ENCODE measurements at regions not wholly inside any gene's neighbourhood (a gene's known extent, or its start where the extent isn't known, plus 50 kb on each side); places are given as distances from the start of the nearest gene placed in this dataset.

DNA sequence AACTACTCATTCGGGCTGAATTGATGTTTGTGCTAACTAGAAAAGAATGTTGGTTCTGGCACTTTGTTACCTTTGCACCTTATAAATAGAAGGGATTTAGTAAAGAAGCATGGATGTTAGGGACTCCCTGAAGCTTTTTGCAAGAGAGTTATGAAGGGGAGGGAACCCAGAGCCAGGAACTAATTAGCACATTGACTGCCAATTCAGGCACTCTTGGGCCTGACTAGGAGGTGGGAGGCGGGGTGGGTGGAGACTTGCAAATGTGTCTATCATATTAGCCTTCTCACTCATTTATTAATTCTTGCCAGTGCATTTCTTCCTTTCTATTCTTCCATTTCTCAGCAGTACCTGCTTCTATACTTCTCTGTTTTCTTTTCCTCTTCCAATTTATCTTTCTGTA lies 1022.4 kb downstream of the TMEM182 start:
- Histone ChIP-seq H3K27ac (no peak overlapping the region), H3K27me3 (no peaks in the 10 kb centered on the region), H3K4me1 (peaks cover 0 to 11% (median 0%) of the 10 kb centered on the region in 4 donors), H3K4me3 (no peak overlapping the region), H3K9me3 (no peaks in the 10 kb centered on the region), H3K36me3 (no peaks in the 10 kb centered on the region)
- no peak for DNase-seq (ENCODE audit: low spot score in 2 of 2)
- WGBS, 2 donors, result 45 to 46% methylated on average over 2 of the region's 2 CpGs
- no peak for TF ChIP-seq EP300 (IDR thresholded peaks at IDR 0.05)
- TF ChIP-seq POLR2A (IDR thresholded peaks at IDR 0.05), result no peak
- TF ChIP-seq, protein P1, sequence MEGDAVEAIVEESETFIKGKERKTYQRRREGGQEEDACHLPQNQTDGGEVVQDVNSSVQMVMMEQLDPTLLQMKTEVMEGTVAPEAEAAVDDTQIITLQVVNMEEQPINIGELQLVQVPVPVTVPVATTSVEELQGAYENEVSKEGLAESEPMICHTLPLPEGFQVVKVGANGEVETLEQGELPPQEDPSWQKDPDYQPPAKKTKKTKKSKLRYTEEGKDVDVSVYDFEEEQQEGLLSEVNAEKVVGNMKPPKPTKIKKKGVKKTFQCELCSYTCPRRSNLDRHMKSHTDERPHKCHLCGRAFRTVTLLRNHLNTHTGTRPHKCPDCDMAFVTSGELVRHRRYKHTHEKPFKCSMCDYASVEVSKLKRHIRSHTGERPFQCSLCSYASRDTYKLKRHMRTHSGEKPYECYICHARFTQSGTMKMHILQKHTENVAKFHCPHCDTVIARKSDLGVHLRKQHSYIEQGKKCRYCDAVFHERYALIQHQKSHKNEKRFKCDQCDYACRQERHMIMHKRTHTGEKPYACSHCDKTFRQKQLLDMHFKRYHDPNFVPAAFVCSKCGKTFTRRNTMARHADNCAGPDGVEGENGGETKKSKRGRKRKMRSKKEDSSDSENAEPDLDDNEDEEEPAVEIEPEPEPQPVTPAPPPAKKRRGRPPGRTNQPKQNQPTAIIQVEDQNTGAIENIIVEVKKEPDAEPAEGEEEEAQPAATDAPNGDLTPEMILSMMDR (IDR thresholded peaks at IDR 0.05), result no peak

DNA sequence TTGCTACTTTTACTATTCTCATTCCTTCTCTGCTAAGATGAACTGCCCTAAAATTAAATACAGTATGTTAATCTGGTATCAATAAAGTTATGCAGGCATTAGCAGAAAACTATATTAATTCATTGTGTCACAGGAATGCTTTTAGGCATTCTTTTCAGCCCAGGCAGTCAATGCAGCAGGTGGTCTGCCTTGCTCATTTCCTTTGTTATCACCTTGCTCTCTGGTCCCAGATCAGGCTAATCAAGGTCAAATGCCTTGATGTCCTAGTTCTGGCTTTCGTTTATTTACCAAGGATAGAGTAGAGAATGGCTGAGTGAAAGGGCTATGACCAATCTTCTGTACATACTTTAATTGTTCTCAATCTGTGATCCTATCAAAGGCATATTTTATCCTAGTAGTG lies 1023.6 kb downstream of the TMEM182 start:
- peaks cover 0 to 18% (median 0%) of the 10 kb centered on the region in 4 donors for H3K4me1 ChIP-seq
- no peak for TF ChIP-seq POLR2A (IDR thresholded peaks at IDR 0.05)
- no peak for TF ChIP-seq EP300 (IDR thresholded peaks at IDR 0.05)
- TF ChIP-seq, protein P1 (IDR thresholded peaks at IDR 0.05), result no peak
- 27 to 52% methylated on average over 1 of the region's 1 CpG for WGBS, 2 donors

GRCh38 chr2:103785956-103786355 lies 1024.1 kb downstream of the TMEM182 start:
- H3K9me3 ChIP-seq, result no peaks in the 10 kb centered on the region
- no peaks in the 10 kb centered on the region for H3K27me3 ChIP-seq
- H3K36me3 ChIP-seq, result no peaks in the 10 kb centered on the region
- H3K4me1 ChIP-seq, result peaks cover 0 to 18% (median 0%) of the 10 kb centered on the region in 4 donors
- H3K4me3 ChIP-seq, result no peak overlapping the region
- TF ChIP-seq POLR2A (IDR thresholded peaks at IDR 0.05) (no peak), EP300 (IDR thresholded peaks at IDR 0.05) (no peak)
- TF ChIP-seq, protein P1 (IDR thresholded peaks at IDR 0.05), result no peak
- no peak for DNase-seq (ENCODE audit: low spot score in 2 of 2)
- no peak overlapping the region for H3K27ac ChIP-seq

More for the DNA sequence above, 1023.6 kb downstream of the TMEM182 start:
- Histone ChIP-seq H3K4me3 (no peak overlapping the region), H3K27ac (no peak overlapping the region), H3K27me3 (no peaks in the 10 kb centered on the region), H3K36me3 (no peaks in the 10 kb centered on the region), H3K9me3 (no peaks in the 10 kb centered on the region)
- DNase-seq (ENCODE audit: low spot score in 2 of 2), result no peak

DNA sequence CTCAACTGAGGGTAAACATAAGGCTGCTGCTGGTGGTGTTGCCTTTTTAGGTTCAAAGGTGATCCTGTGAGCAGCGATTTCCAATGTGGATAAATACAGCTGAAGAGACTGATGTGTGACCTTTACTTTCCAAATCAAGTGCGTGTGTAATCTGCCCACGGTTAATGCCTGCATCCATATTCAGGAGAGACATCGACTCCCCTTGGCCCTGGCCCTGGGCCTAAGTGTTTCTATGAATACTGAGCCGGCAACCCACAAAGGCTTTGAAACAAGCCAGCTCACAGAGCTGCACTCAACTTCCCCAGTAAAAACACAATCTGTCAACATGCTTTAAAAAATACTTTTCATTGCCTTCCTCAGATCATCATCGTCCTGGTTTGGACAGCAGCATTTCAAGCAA lies 1026.6 kb downstream of the TMEM182 start:
- Histone ChIP-seq H3K36me3 (no peaks in the 10 kb centered on the region), H3K4me1 (peaks cover 0 to 18% (median 0%) of the 10 kb centered on the region in 4 donors), H3K27ac (no peak overlapping the region), H3K27me3 (no peaks in the 10 kb centered on the region), H3K4me3 (no peak overlapping the region), H3K9me3 (no peaks in the 10 kb centered on the region)
- TF ChIP-seq EP300 (IDR thresholded peaks at IDR 0.05) (no peak), POLR2A (IDR thresholded peaks at IDR 0.05) (no peak)
- TF ChIP-seq, protein P1 (IDR thresholded peaks at IDR 0.05), result no peak
- WGBS, 2 donors, result 11 to 13% methylated on average over 6 of the region's 6 CpGs
- DNase-seq (ENCODE audit: low spot score in 2 of 2), result no peak

DNA sequence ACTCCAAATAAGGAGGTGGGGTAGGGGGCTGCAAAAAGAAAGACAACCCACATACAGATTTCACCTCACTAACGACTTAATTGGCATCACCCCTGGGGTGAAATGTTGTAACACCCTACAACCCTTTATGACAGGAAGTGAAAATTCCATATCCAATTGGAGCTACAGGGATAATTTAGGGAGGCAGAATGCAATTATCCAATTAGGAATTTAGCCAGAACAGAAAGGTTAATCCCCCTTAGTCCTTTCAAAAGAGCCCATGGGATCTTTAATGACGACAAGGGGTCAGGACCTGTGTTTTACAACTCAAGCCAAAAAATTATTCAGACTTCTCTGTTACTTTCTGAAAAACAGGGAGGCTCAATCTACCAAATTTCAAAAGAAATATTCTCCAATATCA lies 1027.1 kb downstream of the TMEM182 start:
- no peak for DNase-seq (ENCODE audit: low spot score in 2 of 2)
- no peak overlapping the region for H3K4me3 ChIP-seq
- no peaks in the 10 kb centered on the region for H3K9me3 ChIP-seq
- H3K4me1 ChIP-seq, result peaks cover 0 to 18% (median 0%) of the 10 kb centered on the region in 4 donors
- WGBS, 2 donors, result 2 to 4% methylated on average over 2 of the region's 2 CpGs
- TF ChIP-seq EP300 (IDR thresholded peaks at IDR 0.05), result no peak
- TF ChIP-seq, protein P1 (IDR thresholded peaks at IDR 0.05), result no peak
- no peak for TF ChIP-seq POLR2A (IDR thresholded peaks at IDR 0.05)
- peak overlapping the region in 1 of 4 donors; percentile 11 for H3K27ac ChIP-seq
- no peaks in the 10 kb centered on the region for H3K27me3 ChIP-seq
- no peaks in the 10 kb centered on the region for H3K36me3 ChIP-seq
